Lower lobe of right lung (tissue), 2 donors: ENCODE measurements at regions not wholly inside any gene's neighbourhood (a gene's known extent, or its start where the extent isn't known, plus 50 kb on each side); places are given as distances from the start of the nearest gene placed in this dataset.

Experiments
- ATAC-seq, 2 donors: fragments of 200-7000 bp; cut with Tn5 transposase; one replicate each; pipeline ENCODE4 v1.9.1; 2020 to 2022; ENCODE audit warnings: mild to moderate bottlenecking in 2 of 2, moderate library complexity in 2 of 2
- DNase-seq: peaks from one replicate; pipeline ENCODE4 v3.0.0-alpha.2; 2020
- H3K27ac ChIP-seq: fragments of 200-600 bp; one replicate; pipeline ENCODE4 v1.8.0; 2022
- H3K27me3 ChIP-seq: fragments of 200-600 bp; one replicate; pipeline ENCODE4 v1.8.0; 2022; ENCODE audit warnings: low read depth
- H3K36me3 ChIP-seq: fragments of 200-600 bp; one replicate; pipeline ENCODE4 v1.8.0; 2022; ENCODE audit warnings: mild to moderate bottlenecking
- H3K4me1 ChIP-seq: fragments of 200-600 bp; one replicate; pipeline ENCODE4 v1.8.0; 2022
- H3K4me3 ChIP-seq: fragments of 200-600 bp; one replicate; pipeline ENCODE4 v1.8.0; 2022; ENCODE audit warnings: mild to moderate bottlenecking
- H3K9me3 ChIP-seq: fragments of 200-600 bp; one replicate; pipeline ENCODE4 v1.8.0; 2022
- intact Hi-C: fragments of 100-400 bp; cut with DNase I; formaldehyde crosslinking; loops from one replicate; pipeline ENCODE4 v1.11.0; 2022
- TF ChIP-seq, protein P1 (sequence below): fragments of 200-600 bp; IDR thresholded peaks from one replicate; pipeline ENCODE4 v1.8.0; 2022; ENCODE audit warnings: antibody characterized with exemption, mild to moderate bottlenecking
- donor health status: DM: no; HTN: yes; CAD: no; lungs with severe emphysema.

DNA sequence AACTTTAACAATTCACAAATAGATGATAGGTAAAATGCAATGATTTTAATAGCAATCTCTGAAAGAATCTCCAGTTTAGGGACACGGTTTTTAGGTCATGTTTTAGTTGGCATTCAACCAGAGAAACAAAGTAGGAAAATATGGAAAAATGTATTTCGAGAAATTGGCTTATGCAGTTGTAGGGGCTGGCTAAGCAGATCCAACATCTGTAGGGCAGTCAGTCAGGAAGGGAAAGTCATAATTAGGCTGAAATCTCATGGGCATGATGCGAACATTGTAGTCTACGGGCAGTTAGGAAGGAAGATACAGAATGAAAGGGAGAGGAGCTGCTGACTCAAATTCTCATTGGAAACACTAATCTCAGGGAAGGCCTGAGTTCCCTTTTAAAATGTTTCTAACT, 1276.0 kb upstream of the ADGRL4 start:
- DNase-seq (no peak), ATAC-seq (no peak)
- H3K4me3 ChIP-seq = no peak overlapping the region
- intact Hi-C loops = no loop called here
- no peak overlapping the region for H3K27ac ChIP-seq
- H3K4me1 ChIP-seq = no peaks in the 10 kb centered on the region
- no peaks in the 10 kb centered on the region for H3K9me3 ChIP-seq
- TF ChIP-seq, protein P1, sequence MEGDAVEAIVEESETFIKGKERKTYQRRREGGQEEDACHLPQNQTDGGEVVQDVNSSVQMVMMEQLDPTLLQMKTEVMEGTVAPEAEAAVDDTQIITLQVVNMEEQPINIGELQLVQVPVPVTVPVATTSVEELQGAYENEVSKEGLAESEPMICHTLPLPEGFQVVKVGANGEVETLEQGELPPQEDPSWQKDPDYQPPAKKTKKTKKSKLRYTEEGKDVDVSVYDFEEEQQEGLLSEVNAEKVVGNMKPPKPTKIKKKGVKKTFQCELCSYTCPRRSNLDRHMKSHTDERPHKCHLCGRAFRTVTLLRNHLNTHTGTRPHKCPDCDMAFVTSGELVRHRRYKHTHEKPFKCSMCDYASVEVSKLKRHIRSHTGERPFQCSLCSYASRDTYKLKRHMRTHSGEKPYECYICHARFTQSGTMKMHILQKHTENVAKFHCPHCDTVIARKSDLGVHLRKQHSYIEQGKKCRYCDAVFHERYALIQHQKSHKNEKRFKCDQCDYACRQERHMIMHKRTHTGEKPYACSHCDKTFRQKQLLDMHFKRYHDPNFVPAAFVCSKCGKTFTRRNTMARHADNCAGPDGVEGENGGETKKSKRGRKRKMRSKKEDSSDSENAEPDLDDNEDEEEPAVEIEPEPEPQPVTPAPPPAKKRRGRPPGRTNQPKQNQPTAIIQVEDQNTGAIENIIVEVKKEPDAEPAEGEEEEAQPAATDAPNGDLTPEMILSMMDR = no peak
- H3K36me3 ChIP-seq = no peaks in the 10 kb centered on the region
- no peaks in the 10 kb centered on the region for H3K27me3 ChIP-seq

DNA sequence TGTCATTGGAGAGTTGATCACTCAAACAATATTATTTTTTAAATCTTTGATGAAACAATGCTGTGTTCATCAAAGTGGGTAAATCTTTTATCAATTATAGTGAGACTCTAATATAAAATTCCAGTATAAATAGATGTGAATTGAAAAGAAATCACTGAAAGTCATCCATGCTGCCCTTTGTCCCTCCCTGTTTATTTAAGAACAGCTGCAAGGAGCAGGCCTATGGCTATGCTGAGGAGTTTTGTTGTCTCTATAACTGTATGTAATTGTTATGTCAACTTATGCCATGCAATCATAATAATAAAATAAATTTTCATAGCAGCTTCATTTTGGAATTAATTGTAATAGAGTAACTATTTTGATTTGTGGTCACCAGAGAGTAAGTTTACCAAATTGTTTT, 1272.4 kb upstream of the ADGRL4 start:
- H3K27ac ChIP-seq = no peak overlapping the region
- ATAC-seq (no peak), DNase-seq (no peak)
- no peaks in the 10 kb centered on the region for H3K27me3 ChIP-seq
- no peaks in the 10 kb centered on the region for H3K36me3 ChIP-seq
- TF ChIP-seq, protein P1 = no peak
- no peaks in the 10 kb centered on the region for H3K4me1 ChIP-seq
- H3K9me3 ChIP-seq = no peaks in the 10 kb centered on the region
- H3K4me3 ChIP-seq = no peak overlapping the region
- intact Hi-C loops = no loop called here

DNA sequence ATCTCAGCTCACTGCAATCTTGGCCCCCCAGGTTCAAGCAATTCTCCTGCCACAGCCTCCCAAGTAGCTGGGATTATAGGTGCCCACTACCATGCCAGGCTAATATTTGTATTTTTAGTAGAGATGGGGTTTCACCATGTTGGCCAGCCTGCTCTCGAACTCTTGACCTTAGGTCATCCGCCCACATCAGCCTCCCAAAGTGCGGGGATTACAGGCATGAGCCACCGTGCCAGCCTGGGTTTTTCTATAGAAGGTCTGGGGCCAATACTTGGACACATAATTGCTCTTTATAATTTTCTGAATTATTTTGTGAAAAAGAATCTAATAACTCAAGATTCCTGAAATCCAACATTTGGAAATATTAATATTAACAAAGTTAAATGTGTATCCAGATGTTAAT, 1267.7 kb upstream of the ADGRL4 start:
- intact Hi-C loops = no loop called here
- Histone ChIP-seq H3K27ac (no peak overlapping the region), H3K27me3 (no peaks in the 10 kb centered on the region), H3K9me3 (no peaks in the 10 kb centered on the region), H3K36me3 (no peaks in the 10 kb centered on the region), H3K4me3 (no peak overlapping the region), H3K4me1 (no peaks in the 10 kb centered on the region)
- ATAC-seq (no peak), DNase-seq (no peak)
- TF ChIP-seq, protein P1 = no peak

DNA sequence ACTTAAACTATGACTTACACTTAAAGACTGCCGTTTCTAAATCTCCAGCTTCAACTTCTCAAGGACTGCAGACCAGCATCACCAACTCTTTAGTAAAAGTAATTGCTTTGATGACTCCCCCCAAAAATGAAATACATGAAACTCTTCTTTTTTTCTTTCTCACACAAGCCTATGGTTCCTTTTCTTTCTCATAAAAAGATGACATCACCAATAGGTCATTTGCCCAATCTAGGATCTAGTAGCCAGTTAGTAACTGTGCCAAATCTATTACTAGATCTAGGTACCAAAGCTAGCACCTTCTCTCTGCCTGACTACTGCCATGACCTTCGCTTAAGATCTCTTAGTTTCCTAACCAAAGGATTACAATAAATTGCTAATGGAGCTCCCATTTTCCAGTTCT, 1266.0 kb upstream of the ADGRL4 start:
- no peak overlapping the region for H3K27ac ChIP-seq
- H3K9me3 ChIP-seq = no peaks in the 10 kb centered on the region
- intact Hi-C loops = no loop called here
- no peaks in the 10 kb centered on the region for H3K27me3 ChIP-seq
- no peak overlapping the region for H3K4me3 ChIP-seq
- H3K36me3 ChIP-seq = no peaks in the 10 kb centered on the region
- TF ChIP-seq, protein P1 = no peak
- H3K4me1 ChIP-seq = no peaks in the 10 kb centered on the region
- DNase-seq (no peak), ATAC-seq (no peak)

DNA sequence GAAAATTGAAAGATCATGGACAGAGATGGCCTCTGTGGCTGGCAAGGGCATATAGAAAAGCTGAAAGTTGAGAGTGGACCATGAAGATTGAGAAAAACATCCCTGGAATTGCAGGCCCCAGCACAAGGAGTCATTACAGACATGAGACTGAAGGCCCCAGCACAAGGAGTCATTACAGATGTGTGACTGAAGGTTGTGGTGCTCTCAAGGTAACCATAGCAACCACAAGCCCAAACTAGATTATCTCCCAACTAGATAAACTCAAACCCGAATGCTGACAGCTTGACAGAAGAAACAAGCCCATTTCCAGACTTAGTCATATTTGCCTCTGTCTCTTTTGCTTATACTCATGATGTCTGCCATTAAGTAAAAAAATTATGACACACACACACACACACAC, 1252.1 kb upstream of the ADGRL4 start:
- H3K4me3 ChIP-seq = no peak overlapping the region
- H3K27ac ChIP-seq = no peak overlapping the region
- H3K4me1 ChIP-seq = no peaks in the 10 kb centered on the region
- ATAC-seq (no peak), DNase-seq (no peak)
- no peaks in the 10 kb centered on the region for H3K9me3 ChIP-seq
- no peaks in the 10 kb centered on the region for H3K36me3 ChIP-seq
- intact Hi-C loops = no loop called here
- TF ChIP-seq, protein P1 = no peak
- H3K27me3 ChIP-seq = no peaks in the 10 kb centered on the region

DNA sequence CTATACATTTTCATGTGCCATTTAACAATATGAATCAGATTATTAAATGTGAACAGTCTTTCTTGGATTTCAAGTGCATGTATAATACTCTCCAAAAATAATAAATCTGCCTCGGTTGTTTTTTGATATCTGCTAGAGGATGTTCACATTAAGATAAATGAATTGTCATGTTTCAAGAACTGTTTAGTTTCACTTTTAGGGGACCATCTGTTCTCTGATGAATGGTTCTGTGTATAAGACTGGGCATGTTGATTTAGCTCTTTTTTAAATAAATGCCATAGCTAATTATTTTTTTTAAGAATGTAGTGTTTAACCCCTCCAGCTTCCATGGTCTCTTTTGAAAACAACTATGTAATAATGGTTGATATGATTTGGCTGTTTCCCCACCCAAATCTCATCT, 1245.1 kb upstream of the ADGRL4 start:
- H3K4me3 ChIP-seq = no peak overlapping the region
- TF ChIP-seq, protein P1 = no peak
- no peak overlapping the region for H3K27ac ChIP-seq
- peaks cover 5% of the 10 kb centered on the region for H3K9me3 ChIP-seq
- no peaks in the 10 kb centered on the region for H3K27me3 ChIP-seq
- no peaks in the 10 kb centered on the region for H3K4me1 ChIP-seq
- intact Hi-C loops = no loop called here
- ATAC-seq (no peak), DNase-seq (no peak)
- H3K36me3 ChIP-seq = no peaks in the 10 kb centered on the region
